ENCODE measurements at regions not wholly inside any gene's neighbourhood (a gene's known extent, or its start where the extent isn't known, plus 50 kb on each side); places are given as distances from the start of the nearest gene placed in this dataset.

GRCh38 chr6:14546036-14546435 is 428.5 kb downstream of the CD83 start:
- TF ChIP-seq, protein P1, sequence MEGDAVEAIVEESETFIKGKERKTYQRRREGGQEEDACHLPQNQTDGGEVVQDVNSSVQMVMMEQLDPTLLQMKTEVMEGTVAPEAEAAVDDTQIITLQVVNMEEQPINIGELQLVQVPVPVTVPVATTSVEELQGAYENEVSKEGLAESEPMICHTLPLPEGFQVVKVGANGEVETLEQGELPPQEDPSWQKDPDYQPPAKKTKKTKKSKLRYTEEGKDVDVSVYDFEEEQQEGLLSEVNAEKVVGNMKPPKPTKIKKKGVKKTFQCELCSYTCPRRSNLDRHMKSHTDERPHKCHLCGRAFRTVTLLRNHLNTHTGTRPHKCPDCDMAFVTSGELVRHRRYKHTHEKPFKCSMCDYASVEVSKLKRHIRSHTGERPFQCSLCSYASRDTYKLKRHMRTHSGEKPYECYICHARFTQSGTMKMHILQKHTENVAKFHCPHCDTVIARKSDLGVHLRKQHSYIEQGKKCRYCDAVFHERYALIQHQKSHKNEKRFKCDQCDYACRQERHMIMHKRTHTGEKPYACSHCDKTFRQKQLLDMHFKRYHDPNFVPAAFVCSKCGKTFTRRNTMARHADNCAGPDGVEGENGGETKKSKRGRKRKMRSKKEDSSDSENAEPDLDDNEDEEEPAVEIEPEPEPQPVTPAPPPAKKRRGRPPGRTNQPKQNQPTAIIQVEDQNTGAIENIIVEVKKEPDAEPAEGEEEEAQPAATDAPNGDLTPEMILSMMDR (IDR thresholded peaks at IDR 0.05; ENCODE audit: partially characterized antibody, unreplicated experiment), result no peak
- no peaks in the 10 kb centered on the region for H3K36me3 Mint-ChIP-seq (ENCODE audit: unreplicated experiment)
- H3K27ac Mint-ChIP-seq (ENCODE audit: unreplicated experiment), result no peak overlapping the region
- peaks cover 9% of the 10 kb centered on the region for H3K9me3 Mint-ChIP-seq (ENCODE audit: unreplicated experiment)
- H3K4me3 Mint-ChIP-seq (ENCODE audit: unreplicated experiment), result no peak overlapping the region
- H3K4me1 Mint-ChIP-seq (ENCODE audit: low read depth, unreplicated experiment), result peaks cover 49% of the 10 kb centered on the region
- peaks cover 13% of the 10 kb centered on the region for H3K27me3 Mint-ChIP-seq (ENCODE audit: unreplicated experiment)
- DNase-seq, result no peak

DNA sequence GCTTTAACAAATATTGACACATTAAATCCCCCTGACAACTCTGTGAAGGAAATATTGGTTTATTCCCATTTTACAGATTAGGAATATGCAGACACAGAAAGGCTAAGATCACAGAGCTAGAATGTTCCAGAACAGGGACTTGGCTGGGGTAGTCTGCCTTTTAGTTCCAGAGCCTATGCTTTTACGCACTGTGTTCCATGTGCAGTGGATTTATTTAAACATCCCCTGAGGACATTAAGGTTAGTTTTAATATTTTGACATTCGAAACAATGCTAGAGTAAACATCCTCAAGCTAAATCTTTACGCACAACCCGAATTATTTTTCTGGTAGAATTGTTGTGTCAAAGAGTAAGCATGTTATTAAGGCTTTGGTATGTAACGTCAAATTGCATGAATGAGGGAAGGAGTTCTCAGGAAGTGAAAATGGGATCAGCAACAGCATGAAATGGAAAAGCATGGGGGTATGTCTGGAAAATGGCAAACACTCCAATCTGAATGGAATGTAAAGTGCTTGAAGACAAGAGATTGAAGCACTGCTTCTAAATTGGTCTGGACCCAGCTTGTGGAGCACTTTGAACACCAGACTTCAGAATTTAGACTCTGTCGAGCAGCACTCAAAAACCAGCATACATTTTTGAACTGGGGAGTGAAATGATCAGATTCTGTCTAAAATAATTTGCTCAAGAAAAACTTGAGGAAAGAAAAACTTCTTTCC is 429.9 kb downstream of the CD83 start:
- DNase-seq, result no peak
- peaks cover 9% of the 10 kb centered on the region for H3K9me3 Mint-ChIP-seq (ENCODE audit: unreplicated experiment)
- H3K36me3 Mint-ChIP-seq (ENCODE audit: unreplicated experiment), result no peaks in the 10 kb centered on the region
- no peak overlapping the region for H3K4me3 Mint-ChIP-seq (ENCODE audit: unreplicated experiment)
- no peak overlapping the region for H3K27ac Mint-ChIP-seq (ENCODE audit: unreplicated experiment)
- peaks cover 39% of the 10 kb centered on the region for H3K4me1 Mint-ChIP-seq (ENCODE audit: low read depth, unreplicated experiment)
- H3K27me3 Mint-ChIP-seq (ENCODE audit: unreplicated experiment), result peaks cover 8% of the 10 kb centered on the region
- TF ChIP-seq, protein P1 (IDR thresholded peaks at IDR 0.05; ENCODE audit: partially characterized antibody, unreplicated experiment), result no peak

GRCh38 chr6:14549304-14549770 is 431.8 kb downstream of the CD83 start:
- Mint-ChIP-seq H3K4me3 (ENCODE audit: unreplicated experiment) (peak overlapping the region; percentile 55), H3K27ac (ENCODE audit: unreplicated experiment) (peak overlapping the region; percentile 18), H3K9me3 (ENCODE audit: unreplicated experiment) (peaks cover 9% of the 10 kb centered on the region), H3K36me3 (ENCODE audit: unreplicated experiment) (no peaks in the 10 kb centered on the region), H3K4me1 (ENCODE audit: low read depth, unreplicated experiment) (peaks cover 34% of the 10 kb centered on the region), H3K27me3 (ENCODE audit: unreplicated experiment) (peaks cover 4% of the 10 kb centered on the region)
- DNase-seq, result peak; percentile 68
- TF ChIP-seq, protein P1 (IDR thresholded peaks at IDR 0.05; ENCODE audit: partially characterized antibody, unreplicated experiment), result no peak

- Mint-ChIP-seq H3K27me3 (ENCODE audit: unreplicated experiment) (peaks cover 4% of the 10 kb centered on the region), H3K4me1 (ENCODE audit: low read depth, unreplicated experiment) (peaks cover 29% of the 10 kb centered on the region), H3K27ac (ENCODE audit: unreplicated experiment) (peak overlapping the region; percentile 18), H3K4me3 (ENCODE audit: unreplicated experiment) (peak overlapping the region; percentile 55), H3K36me3 (ENCODE audit: unreplicated experiment) (no peaks in the 10 kb centered on the region), H3K9me3 (ENCODE audit: unreplicated experiment) (peaks cover 6% of the 10 kb centered on the region)
- DNase-seq, result no peak
- TF ChIP-seq, protein P1 (IDR thresholded peaks at IDR 0.05; ENCODE audit: partially characterized antibody, unreplicated experiment), result no peak
Measured at GRCh38 chr6:14549871-14550270, 432.3 kb downstream of the CD83 start.

- no peaks in the 10 kb centered on the region for H3K36me3 Mint-ChIP-seq (ENCODE audit: unreplicated experiment)
- peaks cover 6% of the 10 kb centered on the region for H3K9me3 Mint-ChIP-seq (ENCODE audit: unreplicated experiment)
- peaks cover 4% of the 10 kb centered on the region for H3K27me3 Mint-ChIP-seq (ENCODE audit: unreplicated experiment)
- H3K4me1 Mint-ChIP-seq (ENCODE audit: low read depth, unreplicated experiment), result peaks cover 25% of the 10 kb centered on the region
- TF ChIP-seq, protein P1 (IDR thresholded peaks at IDR 0.05; ENCODE audit: partially characterized antibody, unreplicated experiment), result no peak
- H3K4me3 Mint-ChIP-seq (ENCODE audit: unreplicated experiment), result no peak overlapping the region
- DNase-seq, result no peak
- H3K27ac Mint-ChIP-seq (ENCODE audit: unreplicated experiment), result no peak overlapping the region
Measured at GRCh38 chr6:14550410-14550809, 432.8 kb downstream of the CD83 start.

Measured in glutamatergic neuron (in vitro differentiated cells).